SIG-M5 (cell line): ENCODE measurements at regions not wholly inside any gene's neighbourhood (a gene's known extent, or its start where the extent isn't known, plus 50 kb on each side); places are given as distances from the start of the nearest gene placed in this dataset.

Source experiments
- DNase-seq: peaks from one replicate; lab custom pipeline; 2025; lab: John Stamatoyannopoulos, UW

GRCh38 chr5:145246961-145247744 lies 588.0 kb downstream of the PRELID2 start:
- DNase-seq: no peak

- DNase-seq: no peak
These were observed 588.8 kb downstream of the PRELID2 start for GRCh38 chr5:145246379-145246778.

- no peak for DNase-seq
These were observed 589.8 kb downstream of the PRELID2 start for GRCh38 chr5:145245354-145245753.

GRCh38 chr5:145244788-145245187 lies 590.4 kb downstream of the PRELID2 start:
- DNase-seq: no peak

GRCh38 chr5:145244251-145244650 lies 590.9 kb downstream of the PRELID2 start:
- no peak for DNase-seq

GRCh38 chr5:145243016-145243415 lies 592.1 kb downstream of the PRELID2 start:
- DNase-seq: no peak

DNA sequence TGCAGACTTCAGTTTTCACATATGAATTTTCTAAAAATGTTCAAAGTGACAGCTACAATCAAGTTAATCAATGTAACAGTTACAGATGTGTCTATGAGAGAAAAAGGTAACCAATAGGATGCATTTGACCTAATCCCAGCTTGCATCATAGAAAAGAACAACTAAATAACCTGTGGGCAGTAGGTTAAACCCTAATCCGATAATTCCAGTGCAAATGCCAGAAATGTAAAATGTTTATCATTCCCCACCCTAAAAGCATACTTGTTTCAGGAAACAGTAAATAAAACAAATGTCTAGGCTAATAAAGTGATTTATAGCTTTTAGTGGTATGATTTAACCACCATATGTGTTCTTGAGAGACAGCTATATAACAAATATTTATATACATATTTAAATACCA lies 592.6 kb downstream of the PRELID2 start:
- no peak for DNase-seq

GRCh38 chr5:145237843-145238242 lies 597.3 kb downstream of the PRELID2 start:
- no peak for DNase-seq

GRCh38 chr5:145236983-145237382 lies 598.2 kb downstream of the PRELID2 start:
- no peak for DNase-seq

DNA sequence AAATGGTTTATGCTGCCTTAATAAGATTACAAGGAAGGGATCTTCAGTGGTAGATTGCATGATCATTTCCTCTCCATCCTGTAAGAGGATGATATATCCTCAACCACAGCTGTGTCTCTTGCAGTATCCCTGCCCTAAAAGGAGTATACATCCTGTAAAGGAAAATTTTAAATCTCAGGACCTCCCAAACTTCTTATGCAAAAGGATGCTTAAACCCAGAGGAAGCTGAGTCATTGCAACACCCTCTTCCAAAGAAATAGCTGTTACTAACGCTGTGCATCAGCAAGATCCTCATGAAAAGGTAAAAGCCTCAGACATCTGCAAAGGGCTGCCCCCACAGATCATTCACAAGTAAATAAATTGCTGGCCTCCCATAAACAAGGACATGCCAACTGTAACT lies 599.0 kb downstream of the PRELID2 start:
- no peak for DNase-seq

GRCh38 chr5:145233461-145233860 lies 601.7 kb downstream of the PRELID2 start:
- no peak for DNase-seq

GRCh38 chr5:145230781-145231180 lies 604.4 kb downstream of the PRELID2 start:
- no peak for DNase-seq

DNA sequence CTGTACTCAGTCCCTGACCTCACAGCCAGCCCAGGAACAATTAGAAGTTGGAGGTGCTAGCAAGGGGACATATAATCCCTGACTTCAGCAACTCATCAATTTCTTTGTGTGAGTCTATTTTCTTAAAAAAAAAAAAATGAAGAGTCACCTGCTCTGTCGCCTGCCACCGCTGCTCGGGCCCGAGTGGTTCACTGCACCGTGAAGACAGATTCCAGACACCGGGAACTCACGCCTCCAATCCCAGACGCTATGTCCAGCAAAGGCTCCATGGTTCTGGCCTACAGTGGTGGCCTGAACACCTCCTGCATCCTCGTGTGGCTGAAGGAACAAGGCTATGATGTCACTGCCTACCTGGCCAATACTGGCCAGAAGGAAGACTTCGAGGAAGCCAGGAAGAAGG lies 606.6 kb downstream of the PRELID2 start:
- DNase-seq: no peak

DNA sequence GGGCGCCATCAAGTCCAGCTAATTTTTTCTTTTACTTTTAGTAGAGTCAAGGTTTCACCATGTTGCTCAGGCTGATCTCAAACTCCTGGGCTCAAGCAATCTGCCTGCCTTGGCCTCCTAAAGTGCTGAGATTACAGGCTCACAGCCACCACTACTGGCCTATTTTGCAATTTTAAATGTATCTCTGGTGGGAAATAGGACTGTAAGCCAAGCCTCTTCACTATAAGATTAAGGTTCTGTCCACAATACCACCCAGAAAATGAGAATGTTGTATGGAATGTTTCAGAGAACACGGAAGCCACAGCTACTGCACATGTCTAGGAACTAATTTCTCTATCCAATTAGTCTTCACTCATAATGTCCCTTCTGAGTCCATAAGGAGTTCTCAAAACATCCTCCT lies 607.3 kb downstream of the PRELID2 start:
- no peak for DNase-seq

- no peak for DNase-seq
These were observed 608.4 kb downstream of the PRELID2 start for GRCh38 chr5:145226726-145227125.

DNA sequence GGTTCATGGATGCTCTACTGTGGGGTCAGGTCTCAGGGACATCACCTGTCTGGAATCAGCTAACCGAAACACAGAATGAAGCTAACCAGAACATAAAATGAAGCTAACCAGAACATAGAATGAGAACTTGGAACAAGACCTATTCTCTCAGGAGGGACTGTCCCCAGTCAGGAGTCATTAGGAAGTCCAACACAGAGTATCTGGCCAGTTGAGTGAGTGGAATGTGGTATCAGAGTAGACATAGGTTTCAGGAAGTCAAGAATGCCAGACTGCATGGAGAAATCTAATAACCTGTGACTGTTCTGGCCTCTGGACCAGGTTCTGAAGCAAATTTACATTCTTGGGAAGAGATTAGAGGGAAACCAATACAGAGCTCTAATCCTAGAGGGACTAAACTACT lies 609.6 kb downstream of the PRELID2 start:
- DNase-seq: no peak

DNA sequence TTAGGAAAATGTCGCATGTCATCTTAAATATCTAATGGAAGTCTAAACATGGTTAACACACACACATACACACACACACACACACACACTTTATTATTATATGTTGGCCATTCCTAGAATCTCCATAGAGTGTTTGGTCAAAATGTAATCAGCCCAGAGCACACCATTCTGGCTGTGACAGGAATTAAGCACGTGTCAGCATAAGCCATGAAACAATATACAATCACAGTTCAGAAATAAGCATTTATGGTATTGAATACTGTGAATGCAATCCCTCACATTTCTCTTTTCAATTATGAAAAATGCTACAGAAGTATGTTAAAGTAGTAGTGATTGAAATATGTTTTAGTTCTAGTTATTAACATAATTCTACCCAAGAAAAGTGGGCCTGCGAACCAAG lies 611.6 kb downstream of the PRELID2 start:
- no peak for DNase-seq

DNA sequence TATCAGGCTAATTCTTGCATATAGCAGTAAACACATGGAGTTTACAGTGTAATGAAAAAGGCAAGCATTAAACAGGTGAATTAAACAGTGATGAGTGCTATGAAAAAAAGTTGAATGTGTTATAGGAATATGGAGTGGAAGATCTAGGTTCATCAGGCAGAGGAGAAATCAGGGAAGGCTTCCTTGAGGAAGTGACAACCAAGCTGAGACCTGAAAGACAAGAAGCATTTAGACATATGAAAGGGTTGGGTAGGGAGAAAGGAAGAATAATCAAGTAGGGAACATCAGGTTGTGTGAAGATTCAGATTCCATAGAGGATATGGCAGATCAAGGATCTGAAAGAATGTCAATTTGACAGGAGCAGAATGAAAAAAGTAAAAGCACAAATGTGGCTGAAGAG lies 612.5 kb downstream of the PRELID2 start:
- DNase-seq: no peak

- DNase-seq: no peak
These were observed 613.7 kb downstream of the PRELID2 start for GRCh38 chr5:145221416-145221815.

- DNase-seq: no peak
These were observed 614.7 kb downstream of the PRELID2 start for GRCh38 chr5:145220481-145220880.

GRCh38 chr5:145218982-145219381 lies 616.2 kb downstream of the PRELID2 start:
- DNase-seq: no peak

GRCh38 chr5:145218019-145218418 lies 617.1 kb downstream of the PRELID2 start:
- DNase-seq: no peak

DNA sequence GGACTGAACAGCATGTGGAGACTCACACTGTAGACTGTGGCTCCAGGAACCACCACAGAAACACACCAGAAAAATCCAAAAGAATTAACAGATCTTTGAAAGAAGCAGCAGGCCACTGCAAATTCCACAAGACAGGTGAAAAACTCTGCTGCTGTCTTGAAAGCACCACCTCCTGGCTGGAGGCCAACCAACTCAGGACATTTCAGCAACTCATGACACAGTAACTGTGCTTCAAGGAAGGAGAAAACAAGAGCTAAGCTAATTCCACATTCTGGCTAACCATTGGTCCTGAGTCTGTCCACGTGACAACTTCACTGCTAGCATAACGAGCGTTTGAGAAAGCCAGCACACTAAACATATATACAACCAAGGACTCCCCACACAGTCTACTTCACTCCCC lies 625.1 kb downstream of the PRELID2 start:
- no peak for DNase-seq

DNA sequence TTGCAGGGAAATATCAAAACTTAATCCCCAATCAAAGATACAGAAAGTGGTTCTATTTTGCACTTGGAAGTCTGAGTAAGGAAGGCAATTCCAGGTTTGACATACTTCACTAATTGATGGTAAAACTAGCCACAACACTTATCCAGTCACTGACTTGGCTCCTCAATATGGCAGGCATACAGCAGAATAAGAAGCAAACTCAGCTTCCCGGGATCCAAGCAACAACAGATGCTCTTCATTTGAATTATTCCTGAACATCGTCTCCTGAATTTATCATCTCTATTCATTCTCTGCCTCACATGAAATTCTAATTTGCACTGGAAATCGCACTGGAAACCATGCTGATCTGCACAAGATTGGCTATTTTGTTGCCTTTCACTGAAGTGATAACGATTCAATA lies 629.6 kb downstream of the PRELID2 start:
- DNase-seq: no peak
